H9 (cell line): ENCODE measurements at regions not wholly inside any gene's neighbourhood (a gene's known extent, or its start where the extent isn't known, plus 50 kb on each side); places are given as distances from the start of the nearest gene placed in this dataset.

Experiments
- DNase-seq: peaks from one replicate; pipeline ENCODE4 v3.0.0-alpha.2; 2017
- H2AFZ ChIP-seq: one replicate; pipeline ENCODE4 v1.6.1; 2013; ENCODE audit warnings: mild to moderate bottlenecking, low read length, control low read depth, moderate library complexity
- H2AK5ac ChIP-seq: 2 replicates; pipeline ENCODE4 v1.6.1; 2013; ENCODE audit warnings: low read length, control low read depth, mixed read lengths; ENCODE audit not compliant: insufficient read length
- H2BK120ac ChIP-seq: one replicate; pipeline ENCODE4 v1.6.1; 2013; ENCODE audit warnings: low read depth, mild to moderate bottlenecking, low read length, control low read depth, inconsistent platforms; ENCODE audit not compliant: poor library complexity, severe bottlenecking
- H2BK12ac ChIP-seq: 2 replicates; pipeline ENCODE4 v1.6.1; 2013; ENCODE audit warnings: low read length, control low read depth, mixed read lengths, low read depth; ENCODE audit not compliant: insufficient read length
- H2BK15ac ChIP-seq: 2 replicates; pipeline ENCODE4 v1.6.1; 2013; ENCODE audit warnings: low read depth, low read length, control low read depth
- H2BK20ac ChIP-seq: one replicate; pipeline ENCODE4 v1.6.1; 2013; ENCODE audit warnings: low read depth, mild to moderate bottlenecking, low read length, control low read depth, inconsistent platforms; ENCODE audit not compliant: poor library complexity, severe bottlenecking
- H2BK5ac ChIP-seq: 2 replicates; pipeline ENCODE4 v1.6.1; 2013; ENCODE audit warnings: low read length, control low read depth, mixed read lengths; ENCODE audit not compliant: insufficient read length
- H3K14ac ChIP-seq: 2 replicates; pipeline ENCODE4 v1.6.1; 2013; ENCODE audit warnings: low read length, control low read depth; ENCODE audit not compliant: insufficient read depth
- H3K18ac ChIP-seq: 2 replicates; pipeline ENCODE4 v1.6.1; 2013; ENCODE audit warnings: low read depth, mild to moderate bottlenecking, mixed read lengths, low read length, control low read depth; ENCODE audit not compliant: insufficient read length
- H3K23ac ChIP-seq: 2 replicates; pipeline ENCODE4 v1.6.1; 2013; ENCODE audit warnings: low read length, control low read depth, mixed read lengths, low read depth; ENCODE audit not compliant: insufficient read length
- H3K23me2 ChIP-seq: 2 replicates; pipeline ENCODE4 v1.6.1; 2013; ENCODE audit warnings: low read depth, mild to moderate bottlenecking, mixed read lengths, low read length, control low read depth; ENCODE audit not compliant: insufficient read length, poor library complexity, severe bottlenecking
- H3K27ac ChIP-seq: 2 replicates; pipeline ENCODE4 v1.5.1; 2013; ENCODE audit warnings: low read length, control low read depth, mixed read lengths, low read depth; ENCODE audit not compliant: insufficient read length
- H3K27me3 ChIP-seq: 2 replicates; pipeline ENCODE4 v1.6.1; 2013; ENCODE audit warnings: low read length, control low read depth, inconsistent platforms; ENCODE audit not compliant: insufficient read depth
- H3K4ac ChIP-seq: 2 replicates; pipeline ENCODE4 v1.6.1; 2013; ENCODE audit warnings: low read depth, mild to moderate bottlenecking, control low read depth, inconsistent platforms, low read length, moderate library complexity
- H3K4me1 ChIP-seq: 2 replicates; pipeline ENCODE4 v1.6.1; 2013; ENCODE audit warnings: low read length, control low read depth, inconsistent platforms; ENCODE audit not compliant: insufficient read depth
- H3K4me2 ChIP-seq: 2 replicates; pipeline ENCODE4 v1.6.1; 2013; ENCODE audit warnings: low read length, control low read depth, mixed read lengths; ENCODE audit not compliant: insufficient read length, insufficient read depth
- H3K56ac ChIP-seq: 2 replicates; pipeline ENCODE4 v1.6.1; 2013; ENCODE audit warnings: low read depth, mild to moderate bottlenecking, mixed read lengths, low read length, control low read depth; ENCODE audit not compliant: insufficient read length
- H3K79me1 ChIP-seq: 2 replicates; pipeline ENCODE4 v1.6.1; 2013; ENCODE audit warnings: low read depth, mild to moderate bottlenecking, moderate library complexity, low read length, control low read depth, inconsistent platforms; ENCODE audit not compliant: insufficient read depth, poor library complexity, severe bottlenecking
- H3K79me2 ChIP-seq: 2 replicates; pipeline ENCODE4 v1.6.1; 2013; ENCODE audit warnings: low read length, control low read depth, inconsistent platforms; ENCODE audit not compliant: insufficient read depth
- H3K9ac ChIP-seq: 2 replicates; pipeline ENCODE4 v1.6.1; 2013; ENCODE audit warnings: low read length, control low read depth, mixed read lengths; ENCODE audit not compliant: insufficient read length; ENCODE audit errors: extremely low read depth
- H3K9me3 ChIP-seq: one replicate; pipeline ENCODE4 v1.6.1; 2013; ENCODE audit warnings: low read depth, low read length, inconsistent platforms; ENCODE audit not compliant: control insufficient read depth
- H3T11ph ChIP-seq: one replicate; pipeline ENCODE4 v1.6.1; 2013; ENCODE audit warnings: mild to moderate bottlenecking, low read length, control low read depth, inconsistent platforms
- H4K20me1 ChIP-seq: one replicate; pipeline ENCODE4 v1.6.1; 2013; ENCODE audit not compliant: control insufficient read depth, insufficient read length, insufficient read depth
- H4K5ac ChIP-seq: 2 replicates; pipeline ENCODE4 v1.6.1; 2013; ENCODE audit warnings: low read depth, mild to moderate bottlenecking, mixed read lengths, low read length, control low read depth; ENCODE audit not compliant: insufficient read length
- H4K8ac ChIP-seq: replicated peaks from 2 replicates; pipeline ENCODE4 v1.6.1; 2013; ENCODE audit warnings: low read length, control low read depth, mixed read lengths, low read depth; ENCODE audit not compliant: insufficient read length
- H4K91ac ChIP-seq: 2 replicates; pipeline ENCODE4 v1.6.1; 2013; ENCODE audit warnings: low read depth, mild to moderate bottlenecking, moderate library complexity, mixed read lengths, low read length, control low read depth; ENCODE audit not compliant: insufficient read length
- H3K27ac Mint-ChIP-seq, 3 experiments: 2 replicates in 2 of 3; 3 replicates in 1 of 3; pipeline ENCODE4 v1.8.0; 2020 to 2021; ENCODE audit warnings: mixed read lengths in 3 of 3, mild to moderate bottlenecking in 1 of 3, moderate library complexity in 1 of 3
- H3K27me3 Mint-ChIP-seq: 2 replicates; pipeline ENCODE4 v1.8.0; 2021; ENCODE audit warnings: low read depth, mild to moderate bottlenecking, moderate library complexity, mixed read lengths
- H3K36me3 Mint-ChIP-seq, 3 experiments: 2 replicates in 2 of 3; 3 replicates in 1 of 3; pipeline ENCODE4 v1.8.0; 2020 to 2021; ENCODE audit warnings: low read depth in 3 of 3, mixed read lengths in 3 of 3; ENCODE audit not compliant: insufficient read depth in 1 of 3
- H3K4me1 Mint-ChIP-seq, 2 experiments: 2 replicates each; pipeline ENCODE4 v1.8.0; 2020; ENCODE audit warnings: mixed read lengths in 2 of 2
- H3K4me3 Mint-ChIP-seq, 2 experiments: 2 replicates in 1 of 2; 3 replicates in 1 of 2; pipeline ENCODE4 v1.8.0; 2020 to 2021; ENCODE audit warnings: mild to moderate bottlenecking in 2 of 2, mixed read lengths in 2 of 2, moderate library complexity in 1 of 2
- H3K9me3 Mint-ChIP-seq, 2 experiments: 2 replicates in 1 of 2; 3 replicates in 1 of 2; pipeline ENCODE4 v1.8.0; 2020; ENCODE audit warnings: mild to moderate bottlenecking in 2 of 2, mixed read lengths in 2 of 2, moderate library complexity in 1 of 2
- WGBS: extraction: QIAGEN DNeasy Blood & Tissue Kit; methylation state at CpG from one replicate; pipeline ENCODE4 v1.1.7; 2013; ENCODE audit warnings: missing lambda C conversion rate, low lambda C conversion rate, mixed read lengths; ENCODE audit not compliant: insufficient read length; ENCODE audit errors: extremely low coverage; 5-methylcytosine and 5-hydroxymethylcytosine counted together
- TF ChIP-seq, protein P1 (sequence below): fragments of 200-600 bp; sonication (generic); conservative IDR thresholded peaks from 3 replicates; pipeline ENCODE4 v1.8.0; 2021; ENCODE audit warnings: antibody characterized with exemption, mild to moderate bottlenecking

DNA sequence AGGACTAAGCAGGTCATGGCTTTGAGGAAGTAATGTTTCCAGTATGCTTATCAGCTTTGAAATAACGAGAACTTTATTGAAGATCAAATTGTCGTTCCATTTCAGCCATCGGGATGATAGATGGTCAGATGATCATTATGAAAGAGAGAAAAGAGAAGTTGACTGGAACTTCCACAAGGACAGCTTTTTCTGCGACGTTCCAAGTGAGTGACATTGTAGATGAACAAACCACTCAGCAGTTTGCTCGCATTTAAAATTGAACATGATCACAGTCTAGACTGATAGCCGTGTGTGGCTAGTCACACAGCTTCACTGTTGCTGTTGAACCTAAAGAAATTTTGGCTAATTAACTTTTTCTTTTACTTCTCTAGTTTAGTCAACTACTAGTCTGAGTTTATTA lies 151.1 kb downstream of the TLR5 start:
- H3K27me3 ChIP-seq, result no peaks in the 10 kb centered on the region
- no peak overlapping the region for H2AK5ac ChIP-seq

More for the DNA sequence above, 151.1 kb downstream of the TLR5 start:
- H3K18ac ChIP-seq, result no peak overlapping the region
- H3K56ac ChIP-seq, result no peak overlapping the region
- H3K79me2 ChIP-seq, result no peaks in the 10 kb centered on the region
- TF ChIP-seq, protein P1, sequence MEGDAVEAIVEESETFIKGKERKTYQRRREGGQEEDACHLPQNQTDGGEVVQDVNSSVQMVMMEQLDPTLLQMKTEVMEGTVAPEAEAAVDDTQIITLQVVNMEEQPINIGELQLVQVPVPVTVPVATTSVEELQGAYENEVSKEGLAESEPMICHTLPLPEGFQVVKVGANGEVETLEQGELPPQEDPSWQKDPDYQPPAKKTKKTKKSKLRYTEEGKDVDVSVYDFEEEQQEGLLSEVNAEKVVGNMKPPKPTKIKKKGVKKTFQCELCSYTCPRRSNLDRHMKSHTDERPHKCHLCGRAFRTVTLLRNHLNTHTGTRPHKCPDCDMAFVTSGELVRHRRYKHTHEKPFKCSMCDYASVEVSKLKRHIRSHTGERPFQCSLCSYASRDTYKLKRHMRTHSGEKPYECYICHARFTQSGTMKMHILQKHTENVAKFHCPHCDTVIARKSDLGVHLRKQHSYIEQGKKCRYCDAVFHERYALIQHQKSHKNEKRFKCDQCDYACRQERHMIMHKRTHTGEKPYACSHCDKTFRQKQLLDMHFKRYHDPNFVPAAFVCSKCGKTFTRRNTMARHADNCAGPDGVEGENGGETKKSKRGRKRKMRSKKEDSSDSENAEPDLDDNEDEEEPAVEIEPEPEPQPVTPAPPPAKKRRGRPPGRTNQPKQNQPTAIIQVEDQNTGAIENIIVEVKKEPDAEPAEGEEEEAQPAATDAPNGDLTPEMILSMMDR, result no peak
- no peaks in the 10 kb centered on the region for H3K4me1 ChIP-seq
- no peak overlapping the region for H4K91ac ChIP-seq
- no peak overlapping the region for H2BK12ac ChIP-seq
- no CpG with 5 or more reads among the region's 7 CpGs for WGBS
- H2BK15ac ChIP-seq, result no peak overlapping the region
- H3K9me3 Mint-ChIP-seq, result no peaks in the 10 kb centered on the region
- H4K5ac ChIP-seq, result no peak overlapping the region
- H2AFZ ChIP-seq, result no peak overlapping the region
- H3K4me3 Mint-ChIP-seq, result no peak overlapping the region
- H3K27ac ChIP-seq, result no peak overlapping the region
- H3K9me3 ChIP-seq, result no peaks in the 10 kb centered on the region
- H3K27me3 Mint-ChIP-seq, result no peaks in the 10 kb centered on the region; the same call in none of the 2 replicates
- H2BK5ac ChIP-seq, result no peak overlapping the region
- no peaks in the 10 kb centered on the region for H3K79me1 ChIP-seq
- no peak overlapping the region for H3K14ac ChIP-seq
- H2BK120ac ChIP-seq, result no peak overlapping the region
- H3K27ac Mint-ChIP-seq, result no peak overlapping the region
- H4K8ac ChIP-seq, result no peak overlapping the region
- no peak overlapping the region for H3K9ac ChIP-seq
- peaks cover 16 to 18% of the 10 kb centered on the region in 2 experiments for H3K4me1 Mint-ChIP-seq
- H2BK20ac ChIP-seq, result no peak overlapping the region
- H4K20me1 ChIP-seq, result no peaks in the 10 kb centered on the region
- H3K4me2 ChIP-seq, result no peak overlapping the region
- H3K36me3 Mint-ChIP-seq, result no peaks in the 10 kb centered on the region; a peak in 1 of 7 replicates
- no peak overlapping the region for H3K23ac ChIP-seq
- no peaks in the 10 kb centered on the region for H3K23me2 ChIP-seq
- no peak overlapping the region for H3K4ac ChIP-seq
- no peak for DNase-seq
- H3T11ph ChIP-seq, result no peak overlapping the region
